GM12873 (cell line): ENCODE measurements at regions not wholly inside any gene's neighbourhood (a gene's known extent, or its start where the extent isn't known, plus 50 kb on each side); places are given as distances from the start of the nearest gene placed in this dataset.

Experiments
- CTCF ChIP-seq: IDR thresholded peaks from 2 replicates; pipeline ENCODE4 v1.5.1; 2012; ENCODE audit warnings: low read depth, mild to moderate bottlenecking, moderate library complexity, low read length, control low read depth; ENCODE audit not compliant: insufficient read depth; ENCODE audit errors: missing control alignments

- TF ChIP-seq CTCF: no peak
These were observed 189.1 kb upstream of the CDH12 start for GRCh38 chr5:23042226-23042625.

GRCh38 chr5:23035555-23036090, 182.5 kb upstream of the CDH12 start:
- no peak for TF ChIP-seq CTCF

GRCh38 chr5:23033864-23034263, 180.7 kb upstream of the CDH12 start:
- TF ChIP-seq CTCF: no peak

- TF ChIP-seq CTCF: no peak
These were observed 176.1 kb upstream of the CDH12 start for GRCh38 chr5:23029290-23029689.

- TF ChIP-seq CTCF: no peak
These were observed 175.4 kb upstream of the CDH12 start for GRCh38 chr5:23028445-23029021.

- no peak for TF ChIP-seq CTCF
These were observed 174.7 kb upstream of the CDH12 start for GRCh38 chr5:23027830-23028229.

GRCh38 chr5:23027331-23027730, 174.2 kb upstream of the CDH12 start:
- TF ChIP-seq CTCF: no peak
